SH-SY5Y (cell line): ENCODE measurements at regions not wholly inside any gene's neighbourhood (a gene's known extent, or its start where the extent isn't known, plus 50 kb on each side); places are given as distances from the start of the nearest gene placed in this dataset.

Experiments
- GATA2 ChIP-seq: IDR thresholded peaks from 2 replicates; pipeline ENCODE4 v1.6.1; 2011; ENCODE audit warnings: mild to moderate bottlenecking, low read depth, low read length
- GATA3 ChIP-seq: IDR thresholded peaks from 2 replicates; pipeline ENCODE4 v1.6.1; 2011; ENCODE audit warnings: low read depth, mild to moderate bottlenecking, low read length, moderate library complexity

DNA sequence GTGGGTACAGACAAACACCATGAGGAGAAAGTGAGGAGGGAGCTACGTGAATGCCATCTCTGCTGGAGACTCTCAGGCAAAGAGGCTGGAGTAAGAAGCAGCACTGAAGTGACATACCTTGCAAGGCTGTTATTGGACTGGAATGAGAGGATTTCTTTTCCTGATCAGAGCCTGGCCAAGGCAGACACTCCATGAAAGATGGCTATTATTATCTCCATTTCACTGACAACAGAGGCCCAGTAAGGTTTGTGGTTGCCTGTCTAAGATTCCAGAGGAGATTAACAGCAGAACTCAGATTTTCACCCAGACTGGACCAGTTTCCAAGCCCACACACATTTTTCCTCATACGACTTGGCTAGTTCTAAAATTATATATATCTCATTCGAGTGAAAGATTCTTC is 162.0 kb upstream of the EOLA2 start:
- TF ChIP-seq GATA2: no peak
- no peak for TF ChIP-seq GATA3
